ENCODE measurements at regions not wholly inside any gene's neighbourhood (a gene's known extent, or its start where the extent isn't known, plus 50 kb on each side); places are given as distances from the start of the nearest gene placed in this dataset.

GRCh38 chr16:86356804-86357203 lies 153.5 kb upstream of the FOXF1 start:
- TF ChIP-seq CTCF (IDR thresholded peaks at IDR 0.05) (no peak), JUNB (IDR thresholded peaks at IDR 0.05) (no peak), MAZ (IDR thresholded peaks at IDR 0.05; ENCODE audit: borderline replicate concordance, low read depth, low read length) (no peak), CBX2 (IDR thresholded peaks at IDR 0.05; ENCODE audit: borderline replicate concordance, low read depth) (no peak), POLR2A (IDR thresholded peaks at IDR 0.05; ENCODE audit: low read length) (no peak), EP300 (IDR thresholded peaks at IDR 0.05) (no peak), JUN (IDR thresholded peaks at IDR 0.05) (no peak), MYC (IDR thresholded peaks at IDR 0.05; ENCODE audit: borderline replicate concordance, low read length) (no peak), HDAC2 (IDR thresholded peaks at IDR 0.05) (no peak), CHD2 (IDR thresholded peaks at IDR 0.05; ENCODE audit: low read length, partially characterized antibody) (no peak), POLR2AphosphoS2 (conservative IDR thresholded peaks at IDR 0.05; ENCODE audit: low read length) (no peak), HOXB13 (CRISPR knock-in tag; IDR thresholded peaks at IDR 0.05; ENCODE audit: low read depth) (no peak), HMGXB4 (CRISPR knock-in tag; IDR thresholded peaks at IDR 0.05; ENCODE audit: borderline replicate concordance) (no peak), RAD21 (conservative IDR thresholded peaks at IDR 0.05 in 1 of 2, IDR thresholded peaks at IDR 0.05 in 1 of 2) (no peak)

Measured in A549 (cell line).